ENCODE measurements at regions not wholly inside any gene's neighbourhood (a gene's known extent, or its start where the extent isn't known, plus 50 kb on each side); places are given as distances from the start of the nearest gene placed in this dataset.
"Not testable (repeated sequence)": the region's sequence is repeated elsewhere in the genome, so short reads cannot be mapped to it uniquely, and the experiment has no call there.

- no peak for ATAC-seq
- no peak for DNase-seq (ENCODE audit: low spot score)
These were observed 221.6 kb downstream of the VAPA start for GRCh38 chr18:10135302-10135926.

- no peak for ATAC-seq
These were observed 224.9 kb downstream of the VAPA start for GRCh38 chr18:10138719-10139118.

GRCh38 chr18:10139783-10140410 lies 226.1 kb downstream of the VAPA start:
- ATAC-seq (no peak), DNase-seq (ENCODE audit: low spot score) (no peak)

More at GRCh38 chr18:10138719-10139118, 224.9 kb downstream of the VAPA start:
- no peak for DNase-seq (ENCODE audit: low spot score)

GRCh38 chr18:10140461-10141282 lies 226.9 kb downstream of the VAPA start:
- ATAC-seq = no peak
- no peak for DNase-seq (ENCODE audit: low spot score)

GRCh38 chr18:10141559-10141958 lies 227.7 kb downstream of the VAPA start:
- DNase-seq (ENCODE audit: low spot score) (no peak), ATAC-seq (no peak)

GRCh38 chr18:10142056-10142455 lies 228.2 kb downstream of the VAPA start:
- ATAC-seq (no peak), DNase-seq (ENCODE audit: low spot score) (no peak)

- ATAC-seq (no peak), DNase-seq (ENCODE audit: low spot score) (no peak)
These were observed 228.8 kb downstream of the VAPA start for GRCh38 chr18:10142496-10143160.

- no peak for ATAC-seq
These were observed 229.8 kb downstream of the VAPA start for GRCh38 chr18:10143596-10143995.

GRCh38 chr18:10145546-10145945 lies 231.7 kb downstream of the VAPA start:
- no peak for DNase-seq (ENCODE audit: low spot score)
- ATAC-seq = no peak

More at GRCh38 chr18:10143596-10143995, 229.8 kb downstream of the VAPA start:
- no peak for DNase-seq (ENCODE audit: low spot score)

GRCh38 chr18:10147226-10147625 lies 233.4 kb downstream of the VAPA start:
- no peak for ATAC-seq
- DNase-seq (ENCODE audit: low spot score) = no peak

GRCh38 chr18:10147752-10148151 lies 233.9 kb downstream of the VAPA start:
- ATAC-seq (no peak), DNase-seq (ENCODE audit: low spot score) (no peak)

GRCh38 chr18:10148189-10148929 lies 234.5 kb downstream of the VAPA start:
- DNase-seq (ENCODE audit: low spot score) = no peak
- no peak for ATAC-seq

- ATAC-seq (no peak), DNase-seq (ENCODE audit: low spot score) (no peak)
These were observed 236.1 kb downstream of the VAPA start for GRCh38 chr18:10149768-10150556.

GRCh38 chr18:10150576-10150975 lies 236.8 kb downstream of the VAPA start:
- DNase-seq (ENCODE audit: low spot score); ATAC-seq: not testable (repeated sequence)

- no peak for DNase-seq (ENCODE audit: low spot score)
- no peak for ATAC-seq
These were observed 238.7 kb downstream of the VAPA start for GRCh38 chr18:10152475-10152874.

GRCh38 chr18:10153924-10154752 lies 240.3 kb downstream of the VAPA start:
- DNase-seq (ENCODE audit: low spot score) = no peak
- no peak for ATAC-seq

- no peak for ATAC-seq
These were observed 243.9 kb downstream of the VAPA start for GRCh38 chr18:10157706-10158105.

GRCh38 chr18:10160251-10160650 lies 246.4 kb downstream of the VAPA start:
- ATAC-seq (no peak), DNase-seq (ENCODE audit: low spot score) (no peak)

More at GRCh38 chr18:10157706-10158105, 243.9 kb downstream of the VAPA start:
- DNase-seq (ENCODE audit: low spot score) = no peak

- ATAC-seq (no peak), DNase-seq (ENCODE audit: low spot score) (no peak)
These were observed 247.5 kb downstream of the VAPA start for GRCh38 chr18:10161315-10161714.

All from left lobe of liver (tissue), 2 donors.